ENCODE measurements at regions not wholly inside any gene's neighbourhood (a gene's known extent, or its start where the extent isn't known, plus 50 kb on each side); places are given as distances from the start of the nearest gene placed in this dataset.
"Not testable (repeated sequence)": the region's sequence is repeated elsewhere in the genome, so short reads cannot be mapped to it uniquely, and the experiment has no call there.

GRCh38 chr6:135586844-135587243 lies 89.3 kb upstream of the AHI1 start:
- peak; percentile 63 to 68 (median 67) for DNase-seq
- H3K36me3 Mint-ChIP-seq = peaks cover 4 to 9% (median 5%) of the 10 kb centered on the region in 3 donors
- peak overlapping the region in 3 of 5 donors; percentile 23 to 62 (median 36) for H3K4me3 Mint-ChIP-seq
- peak overlapping the region in 4 of 6 donors; percentile 37 to 62 (median 46) for H3K27ac Mint-ChIP-seq
- H3K9me3 Mint-ChIP-seq = peaks cover 0 to 5% (median 2%) of the 10 kb centered on the region in 6 donors
- H3K4me1 Mint-ChIP-seq = peaks cover 18 to 20% of the 10 kb centered on the region in 2 donors
- H3K27me3 Mint-ChIP-seq (ENCODE audit: low read depth in 3 of 3) = peaks cover 0 to 4% (median 3%) of the 10 kb centered on the region in 3 donors

GRCh38 chr6:135592276-135592675 lies 94.7 kb upstream of the AHI1 start:
- peaks cover 4 to 13% (median 5%) of the 10 kb centered on the region in 3 donors for H3K36me3 Mint-ChIP-seq
- DNase-seq = no peak
- H3K9me3 Mint-ChIP-seq = peaks cover 0 to 5% (median 2%) of the 10 kb centered on the region in 6 donors
- no peak overlapping the region for H3K4me3 Mint-ChIP-seq
- no peak overlapping the region for H3K27ac Mint-ChIP-seq
- H3K4me1 Mint-ChIP-seq = peaks cover 2 to 3% of the 10 kb centered on the region in 2 donors
- peaks cover 0 to 4% (median 0%) of the 10 kb centered on the region in 3 donors for H3K27me3 Mint-ChIP-seq (ENCODE audit: low read depth in 3 of 3)

- H3K27me3 Mint-ChIP-seq (ENCODE audit: low read depth in 3 of 3) = peaks cover 0 to 4% (median 0%) of the 10 kb centered on the region in 3 donors
- no peak overlapping the region for H3K27ac Mint-ChIP-seq
- peaks cover 0 to 9% (median 4%) of the 10 kb centered on the region in 6 donors for H3K9me3 Mint-ChIP-seq
- no peak overlapping the region for H3K4me3 Mint-ChIP-seq
- no peaks in the 10 kb centered on the region for H3K4me1 Mint-ChIP-seq
- H3K36me3 Mint-ChIP-seq = peaks cover 5 to 13% (median 7%) of the 10 kb centered on the region in 3 donors
- DNase-seq = no peak
These were observed 96.5 kb upstream of the AHI1 start for GRCh38 chr6:135594000-135594399.

- Mint-ChIP-seq H3K4me1 (no peaks in the 10 kb centered on the region), H3K4me3 (no peak overlapping the region), H3K36me3 (peaks cover 0 to 4% (median 3%) of the 10 kb centered on the region in 3 donors), H3K27ac (no peak overlapping the region), H3K27me3 (ENCODE audit: low read depth in 3 of 3) (peaks cover 0 to 5% (median 0%) of the 10 kb centered on the region in 3 donors), H3K9me3 (peaks cover 0 to 6% (median 2%) of the 10 kb centered on the region in 6 donors)
- DNase-seq = no peak
These were observed 102.7 kb upstream of the AHI1 start for GRCh38 chr6:135600086-135600702.

- H3K27ac Mint-ChIP-seq = no peak overlapping the region
- H3K4me1 Mint-ChIP-seq = no peaks in the 10 kb centered on the region
- H3K4me3 Mint-ChIP-seq = no peak overlapping the region
- peaks cover 0 to 5% (median 0%) of the 10 kb centered on the region in 3 donors for H3K27me3 Mint-ChIP-seq (ENCODE audit: low read depth in 3 of 3)
- H3K36me3 Mint-ChIP-seq = peaks cover 0 to 4% (median 3%) of the 10 kb centered on the region in 3 donors
- DNase-seq = no peak
- H3K9me3 Mint-ChIP-seq = peaks cover 0 to 6% (median 2%) of the 10 kb centered on the region in 6 donors
These were observed 103.4 kb upstream of the AHI1 start for GRCh38 chr6:135600931-135601330.

GRCh38 chr6:135601857-135602256 lies 104.3 kb upstream of the AHI1 start:
- no peak for DNase-seq
- H3K4me1 Mint-ChIP-seq = no peaks in the 10 kb centered on the region
- H3K27ac Mint-ChIP-seq = no peak overlapping the region
- H3K9me3 Mint-ChIP-seq = peaks cover 0 to 6% (median 2%) of the 10 kb centered on the region in 6 donors
- no peak overlapping the region for H3K4me3 Mint-ChIP-seq
- H3K36me3 Mint-ChIP-seq = peaks cover 0 to 3% (median 0%) of the 10 kb centered on the region in 3 donors
- peaks cover 0 to 3% (median 0%) of the 10 kb centered on the region in 3 donors for H3K27me3 Mint-ChIP-seq (ENCODE audit: low read depth in 3 of 3)

- Mint-ChIP-seq H3K36me3 (peaks cover 0 to 2% (median 0%) of the 10 kb centered on the region in 3 donors), H3K4me1 (no peaks in the 10 kb centered on the region), H3K9me3 (peaks cover 0 to 6% (median under 1%) of the 10 kb centered on the region in 6 donors), H3K27ac (no peak overlapping the region), H3K27me3 (ENCODE audit: low read depth in 3 of 3) (peaks cover 0 to 3% (median 0%) of the 10 kb centered on the region in 3 donors), H3K4me3 (no peak overlapping the region)
- DNase-seq = no peak
These were observed 105.7 kb upstream of the AHI1 start for GRCh38 chr6:135603249-135603648.

- Mint-ChIP-seq H3K9me3 (peaks cover 0 to 2% (median 0%) of the 10 kb centered on the region in 6 donors), H3K27me3 (ENCODE audit: low read depth in 3 of 3) (peaks cover 0 to 3% (median 0%) of the 10 kb centered on the region in 3 donors), H3K27ac (no peak overlapping the region), H3K4me3 (no peak overlapping the region), H3K4me1 (no peaks in the 10 kb centered on the region), H3K36me3 (no peaks in the 10 kb centered on the region)
- no peak for DNase-seq
These were observed 106.7 kb upstream of the AHI1 start for GRCh38 chr6:135604035-135604860.

GRCh38 chr6:135605278-135605790 lies 107.8 kb upstream of the AHI1 start:
- no peak overlapping the region for H3K4me3 Mint-ChIP-seq
- H3K36me3 Mint-ChIP-seq = no peaks in the 10 kb centered on the region
- no peaks in the 10 kb centered on the region for H3K27me3 Mint-ChIP-seq (ENCODE audit: low read depth in 3 of 3)
- no peaks in the 10 kb centered on the region for H3K9me3 Mint-ChIP-seq
- H3K27ac Mint-ChIP-seq = no peak overlapping the region
- H3K4me1 Mint-ChIP-seq = no peaks in the 10 kb centered on the region
- no peak for DNase-seq

- no peak overlapping the region for H3K27ac Mint-ChIP-seq
- no peaks in the 10 kb centered on the region for H3K27me3 Mint-ChIP-seq (ENCODE audit: low read depth in 3 of 3)
- H3K4me1 Mint-ChIP-seq = no peaks in the 10 kb centered on the region
- no peaks in the 10 kb centered on the region for H3K9me3 Mint-ChIP-seq
- no peaks in the 10 kb centered on the region for H3K36me3 Mint-ChIP-seq
- no peak overlapping the region for H3K4me3 Mint-ChIP-seq
- DNase-seq = no peak
These were observed 108.9 kb upstream of the AHI1 start for GRCh38 chr6:135606392-135606791.

- Mint-ChIP-seq H3K9me3 (no peaks in the 10 kb centered on the region), H3K36me3 (no peaks in the 10 kb centered on the region), H3K4me3 (no peak overlapping the region), H3K4me1 (no peaks in the 10 kb centered on the region), H3K27me3 (ENCODE audit: low read depth in 3 of 3) (no peaks in the 10 kb centered on the region), H3K27ac (no peak overlapping the region)
- no peak for DNase-seq
These were observed 110.5 kb upstream of the AHI1 start for GRCh38 chr6:135608031-135608430.

GRCh38 chr6:135610192-135610591 lies 112.7 kb upstream of the AHI1 start:
- H3K27ac Mint-ChIP-seq; H3K4me3 Mint-ChIP-seq; DNase-seq; H3K36me3 Mint-ChIP-seq; H3K4me1 Mint-ChIP-seq; H3K27me3 Mint-ChIP-seq (ENCODE audit: low read depth in 3 of 3); H3K9me3 Mint-ChIP-seq: not testable (repeated sequence)

- H3K27ac Mint-ChIP-seq = no peak overlapping the region
- no peaks in the 10 kb centered on the region for H3K9me3 Mint-ChIP-seq
- no peaks in the 10 kb centered on the region for H3K4me1 Mint-ChIP-seq
- DNase-seq = no peak
- no peak overlapping the region for H3K4me3 Mint-ChIP-seq
- H3K27me3 Mint-ChIP-seq (ENCODE audit: low read depth in 3 of 3) = peaks cover 0 to 6% (median 2%) of the 10 kb centered on the region in 3 donors
- H3K36me3 Mint-ChIP-seq = no peaks in the 10 kb centered on the region
These were observed 119.1 kb upstream of the AHI1 start for GRCh38 chr6:135616655-135617054.

- Mint-ChIP-seq H3K4me3 (no peak overlapping the region), H3K4me1 (peaks cover 0 to 3% of the 10 kb centered on the region in 2 donors), H3K36me3 (no peaks in the 10 kb centered on the region), H3K27ac (no peak overlapping the region), H3K27me3 (ENCODE audit: low read depth in 3 of 3) (peaks cover 0 to 6% (median 2%) of the 10 kb centered on the region in 3 donors), H3K9me3 (no peaks in the 10 kb centered on the region)
- DNase-seq = no peak
These were observed 119.7 kb upstream of the AHI1 start for GRCh38 chr6:135617222-135617621.

Data from immature natural killer cell (primary cell).